Upper lobe of left lung (tissue), 6 donors: ENCODE measurements at regions not wholly inside any gene's neighbourhood (a gene's known extent, or its start where the extent isn't known, plus 50 kb on each side); places are given as distances from the start of the nearest gene placed in this dataset.

Source experiments
- ATAC-seq, 2 donors: fragments of 200-7000 bp; cut with Tn5 transposase; one replicate each; pipeline ENCODE4 v1.9.1; 2022; ENCODE audit warnings: mild to moderate bottlenecking in 2 of 2, moderate library complexity in 2 of 2; ENCODE audit not compliant: low FRiP score in 2 of 2
- DNase-seq, 2 donors: peaks; one replicate each; pipeline ENCODE4 v3.0.0-alpha.2; 2019 to 2020
- H3K27ac ChIP-seq, 4 donors: fragments of 200-600 bp; sonication (generic); one replicate each; pipeline ENCODE4 v1.5.1; 2016 to 2019
- H3K27me3 ChIP-seq, 4 donors: fragments of 200-600 bp; sonication (generic); one replicate each; pipeline ENCODE4 v1.5.1; 2017 to 2019
- H3K36me3 ChIP-seq, 4 donors: fragments of 200-600 bp; sonication (generic); one replicate each; pipeline ENCODE4 v1.5.1; 2016 to 2019
- H3K4me1 ChIP-seq, 4 donors: fragments of 200-600 bp; sonication (generic); one replicate each; pipeline ENCODE4 v1.5.1; 2018 to 2019
- H3K4me3 ChIP-seq, 4 donors: fragments of 200-600 bp; sonication (generic); one replicate each; pipeline ENCODE4 v1.5.1; 2017 to 2019; ENCODE audit warnings: mild to moderate bottlenecking in 2 of 4, moderate library complexity in 1 of 4
- H3K9me3 ChIP-seq, 4 donors: fragments of 200-600 bp; sonication (generic); one replicate each; pipeline ENCODE4 v1.5.1; 2018 to 2019
- EP300 ChIP-seq, 4 donors: sonication (generic); formaldehyde crosslinking; IDR thresholded peaks; one replicate each; pipeline ENCODE4 v1.5.1; 2017; ENCODE audit warnings: antibody characterized with exemption in 4 of 4, control low read depth in 2 of 4
- POLR2A ChIP-seq, 4 donors: fragments of 450-650 bp; IDR thresholded peaks; one replicate each; pipeline ENCODE4 v1.5.1; 2016 to 2017; ENCODE audit warnings: antibody characterized with exemption in 4 of 4, mild to moderate bottlenecking in 2 of 4
- POLR2AphosphoS5 ChIP-seq, 2 donors: sonication (generic); formaldehyde crosslinking; IDR thresholded peaks; one replicate each; pipeline ENCODE4 v1.5.1; 2017; ENCODE audit warnings: antibody characterized with exemption in 2 of 2
- WGBS, 2 donors: methylation state at CpG; one replicate each; pipeline ENCODE4 v1.1.5; 2017 to 2018; 5-methylcytosine and 5-hydroxymethylcytosine counted together
- TF ChIP-seq, protein P1 (sequence below), 6 experiments: fragments of 450-650 bp in 4 of 6; fragments of 200-600 bp in 2 of 6; sonication (generic) in 2 of 6; IDR thresholded peaks; one replicate each; pipeline ENCODE4 v1.5.1; 2016 to 2019; ENCODE audit warnings: antibody characterized with exemption in 6 of 6
- donor health status: DM: no; HTN: no; CAD: no; lungs with moderate emphysema.
- donor health status: DM: no; HTN: yes; CAD: no; lungs with severe emphysema.

DNA sequence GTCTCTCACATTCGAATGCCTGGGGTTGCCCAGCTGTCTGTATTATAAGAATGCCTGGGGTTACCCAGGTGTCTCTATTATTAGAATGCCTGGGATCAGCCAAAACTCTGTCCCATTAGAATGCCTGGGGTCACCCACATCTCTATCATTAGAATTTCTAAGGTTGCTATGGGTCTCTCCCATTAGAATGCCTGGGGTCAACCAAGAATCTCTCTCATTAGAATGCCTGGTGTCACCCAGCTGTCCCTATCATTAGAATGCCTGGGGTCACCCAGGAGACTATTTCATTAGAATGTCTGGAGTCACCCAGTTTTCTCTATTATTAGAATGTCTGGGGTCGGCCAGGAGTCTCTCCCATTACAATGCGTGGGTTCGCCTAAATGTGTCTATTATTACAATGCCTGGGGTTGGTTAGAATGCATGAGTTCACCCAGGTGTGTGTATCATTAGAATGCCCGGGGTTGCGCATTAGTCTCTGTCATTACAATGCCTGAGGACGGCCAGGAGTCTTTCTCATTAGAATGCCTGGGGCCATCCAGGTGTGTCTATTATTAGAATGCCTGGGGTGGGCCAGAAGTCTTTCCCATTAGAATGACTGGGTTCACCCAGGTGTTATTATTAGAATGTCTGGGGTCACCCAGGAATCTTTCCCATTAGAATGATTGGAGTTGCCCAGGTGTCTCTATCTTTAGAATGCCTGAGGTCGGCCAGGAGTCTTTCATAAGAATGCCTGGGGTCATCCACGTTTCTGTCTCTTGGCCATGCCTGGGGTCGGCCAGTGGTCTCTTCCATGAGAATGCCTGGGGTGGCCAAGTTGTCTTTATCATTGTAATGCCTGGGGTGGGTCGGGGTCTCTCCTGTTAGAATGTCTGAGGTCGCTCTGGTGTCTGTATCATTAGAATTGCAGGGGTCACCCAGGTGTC, 59.6 kb downstream of the RNF187 start:
- ATAC-seq (no peak), DNase-seq (peak in 1 of 2 donors; percentile 6)
- H3K4me3 ChIP-seq = no peak overlapping the region
- no peaks in the 10 kb centered on the region for H3K4me1 ChIP-seq
- no peaks in the 10 kb centered on the region for H3K36me3 ChIP-seq
- H3K27me3 ChIP-seq = no peaks in the 10 kb centered on the region
- 68 to 85% methylated on average over 11 to 12 of the region's 12 CpGs for WGBS, 2 donors
- H3K27ac ChIP-seq = no peak overlapping the region
- no peaks in the 10 kb centered on the region for H3K9me3 ChIP-seq
- TF ChIP-seq POLR2A (IDR thresholded peaks at IDR 0.05) = no peak
- TF ChIP-seq, protein P1, sequence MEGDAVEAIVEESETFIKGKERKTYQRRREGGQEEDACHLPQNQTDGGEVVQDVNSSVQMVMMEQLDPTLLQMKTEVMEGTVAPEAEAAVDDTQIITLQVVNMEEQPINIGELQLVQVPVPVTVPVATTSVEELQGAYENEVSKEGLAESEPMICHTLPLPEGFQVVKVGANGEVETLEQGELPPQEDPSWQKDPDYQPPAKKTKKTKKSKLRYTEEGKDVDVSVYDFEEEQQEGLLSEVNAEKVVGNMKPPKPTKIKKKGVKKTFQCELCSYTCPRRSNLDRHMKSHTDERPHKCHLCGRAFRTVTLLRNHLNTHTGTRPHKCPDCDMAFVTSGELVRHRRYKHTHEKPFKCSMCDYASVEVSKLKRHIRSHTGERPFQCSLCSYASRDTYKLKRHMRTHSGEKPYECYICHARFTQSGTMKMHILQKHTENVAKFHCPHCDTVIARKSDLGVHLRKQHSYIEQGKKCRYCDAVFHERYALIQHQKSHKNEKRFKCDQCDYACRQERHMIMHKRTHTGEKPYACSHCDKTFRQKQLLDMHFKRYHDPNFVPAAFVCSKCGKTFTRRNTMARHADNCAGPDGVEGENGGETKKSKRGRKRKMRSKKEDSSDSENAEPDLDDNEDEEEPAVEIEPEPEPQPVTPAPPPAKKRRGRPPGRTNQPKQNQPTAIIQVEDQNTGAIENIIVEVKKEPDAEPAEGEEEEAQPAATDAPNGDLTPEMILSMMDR (IDR thresholded peaks at IDR 0.05) = no peak
- TF ChIP-seq POLR2AphosphoS5 (IDR thresholded peaks at IDR 0.05) = no peak
- TF ChIP-seq EP300 (IDR thresholded peaks at IDR 0.05) = no peak

DNA sequence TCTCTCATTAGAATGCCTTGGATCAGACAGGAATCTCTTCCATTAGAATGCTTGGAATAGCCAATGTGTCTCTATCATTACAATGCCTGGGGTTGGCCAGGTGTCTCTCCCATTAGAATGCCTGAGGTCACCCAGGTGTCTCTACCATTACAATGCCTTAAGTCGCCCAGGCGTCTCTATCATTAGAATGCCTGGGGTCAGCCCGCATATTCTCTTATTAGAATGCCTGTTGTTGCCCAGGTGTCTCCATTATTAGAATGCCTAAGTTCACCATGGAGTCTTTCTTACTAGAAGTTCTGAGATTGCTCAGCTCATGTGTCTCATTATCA, 60.2 kb downstream of the RNF187 start:
- Histone ChIP-seq H3K27ac (no peak overlapping the region), H3K9me3 (no peaks in the 10 kb centered on the region), H3K4me1 (no peaks in the 10 kb centered on the region), H3K4me3 (no peak overlapping the region), H3K27me3 (no peaks in the 10 kb centered on the region), H3K36me3 (no peaks in the 10 kb centered on the region)
- WGBS, 2 donors = 68 to 73% methylated on average over 3 of the region's 3 CpGs
- peak in 1 of 2 donors; percentile 18 for DNase-seq
- TF ChIP-seq, protein P1 (IDR thresholded peaks at IDR 0.05) = no peak
- TF ChIP-seq EP300 (IDR thresholded peaks at IDR 0.05) (no peak), POLR2A (IDR thresholded peaks at IDR 0.05) (no peak), POLR2AphosphoS5 (IDR thresholded peaks at IDR 0.05) (no peak)
- no peak for ATAC-seq

DNA sequence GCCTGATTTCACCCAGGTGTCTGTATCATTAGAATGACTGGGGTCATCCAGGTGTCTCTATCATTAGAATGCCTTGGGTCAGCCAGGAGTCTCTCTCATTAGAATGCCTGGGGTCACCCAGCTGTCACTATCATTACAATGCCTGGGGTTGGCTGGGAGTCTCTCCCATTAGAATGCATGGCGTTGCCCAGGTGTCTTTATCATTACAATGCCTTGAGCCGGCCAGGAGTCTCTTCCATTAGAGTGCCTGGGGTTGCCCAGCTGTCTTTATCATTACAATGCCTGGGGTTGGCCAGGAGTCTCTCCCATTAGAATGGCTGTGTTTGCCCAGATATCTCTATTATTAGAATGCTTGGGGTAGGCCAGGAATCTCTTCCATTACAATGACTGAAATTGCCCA, 61.6 kb downstream of the RNF187 start:
- TF ChIP-seq POLR2A (IDR thresholded peaks at IDR 0.05) (no peak), POLR2AphosphoS5 (IDR thresholded peaks at IDR 0.05) (no peak), EP300 (IDR thresholded peaks at IDR 0.05) (no peak)
- TF ChIP-seq, protein P1 (IDR thresholded peaks at IDR 0.05) = no peak
- DNase-seq (peak in 1 of 2 donors; percentile 8), ATAC-seq (no peak)
- 25% methylated on average over 2 of the region's 2 CpGs; no CpG with 5 or more reads in 1 of the 2 donors for WGBS, 2 donors
- Histone ChIP-seq H3K9me3 (no peaks in the 10 kb centered on the region), H3K4me3 (no peak overlapping the region), H3K36me3 (no peaks in the 10 kb centered on the region), H3K27me3 (no peaks in the 10 kb centered on the region), H3K27ac (no peak overlapping the region), H3K4me1 (no peaks in the 10 kb centered on the region)

DNA sequence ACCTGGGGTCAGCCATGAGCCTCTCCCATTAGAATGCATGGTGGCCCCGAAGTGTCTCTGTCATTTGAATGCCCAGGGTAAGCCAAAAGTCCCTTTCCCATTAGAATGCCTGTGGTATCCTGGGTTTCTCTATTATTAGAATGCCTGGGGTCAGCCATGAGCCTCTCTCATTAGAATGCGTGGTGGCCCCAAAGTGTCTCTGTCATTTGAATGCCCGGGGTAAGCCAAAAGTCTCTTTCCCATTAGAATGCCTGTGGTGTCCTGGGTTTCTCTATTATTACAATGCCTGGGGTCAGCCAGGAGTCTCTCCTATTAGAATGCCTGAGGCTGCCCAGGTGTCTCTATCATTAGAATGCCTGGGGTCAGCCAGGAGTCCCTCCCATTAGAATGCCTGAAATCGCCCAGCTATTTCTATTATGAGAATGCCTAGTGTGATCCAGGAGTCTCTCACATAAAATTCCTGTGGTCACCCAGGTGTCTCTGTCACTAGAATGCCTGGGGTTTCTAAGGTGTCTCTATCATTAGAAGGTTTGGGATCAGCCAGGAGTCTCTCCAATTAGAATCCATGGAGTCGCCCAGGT, 65.5 kb downstream of the RNF187 start:
- Histone ChIP-seq H3K36me3 (no peaks in the 10 kb centered on the region), H3K4me1 (no peaks in the 10 kb centered on the region), H3K4me3 (no peak overlapping the region), H3K9me3 (peaks cover 0 to 13% (median 0%) of the 10 kb centered on the region in 4 donors), H3K27ac (no peak overlapping the region), H3K27me3 (no peaks in the 10 kb centered on the region)
- no peak for ATAC-seq
- TF ChIP-seq EP300 (IDR thresholded peaks at IDR 0.05) (no peak), POLR2AphosphoS5 (IDR thresholded peaks at IDR 0.05) (no peak), POLR2A (IDR thresholded peaks at IDR 0.05) (no peak)
- TF ChIP-seq, protein P1 (IDR thresholded peaks at IDR 0.05) = no peak
- 39 to 56% methylated on average over 5 of the region's 5 CpGs for WGBS, 2 donors
- peak in 1 of 2 donors; percentile 0 for DNase-seq
